Liver (tissue), 8 donors: ENCODE measurements at regions not wholly inside any gene's neighbourhood (a gene's known extent, or its start where the extent isn't known, plus 50 kb on each side); places are given as distances from the start of the nearest gene placed in this dataset.

Source experiments
- DNase-seq: peaks from one replicate; pipeline ENCODE4 v3.0.0-alpha.2; 2017; ENCODE audit warnings: low spot score
- H3K27ac ChIP-seq, 2 donors: one replicate each; pipeline ENCODE4 v1.7.0; 2013; ENCODE audit warnings: inconsistent platforms in 2 of 2, low read length in 2 of 2, control low read depth in 1 of 2, low read depth in 1 of 2, mild to moderate bottlenecking in 1 of 2
- H3K27me3 ChIP-seq, 4 donors: one replicate each; pipeline versions ENCODE4 v1.6.1 to v1.7.0; 2013; ENCODE audit warnings: low read length in 3 of 4, inconsistent platforms in 1 of 4, mild to moderate bottlenecking in 1 of 4, moderate library complexity in 1 of 4; ENCODE audit not compliant: control insufficient read depth in 4 of 4, insufficient read depth in 4 of 4
- H3K36me3 ChIP-seq, 4 donors: one replicate each; pipeline versions ENCODE4 v1.6.1 to v1.7.0; 2013; ENCODE audit warnings: low read length in 3 of 4, mild to moderate bottlenecking in 3 of 4, low read depth in 1 of 4, moderate library complexity in 1 of 4; ENCODE audit not compliant: control insufficient read depth in 4 of 4, insufficient read depth in 3 of 4
- H3K4me1 ChIP-seq, 4 donors: one replicate each; pipeline versions ENCODE4 v1.6.1 to v1.7.0; 2013; ENCODE audit warnings: low read length in 3 of 4, mild to moderate bottlenecking in 3 of 4, moderate library complexity in 1 of 4; ENCODE audit not compliant: control insufficient read depth in 4 of 4, insufficient read depth in 4 of 4
- H3K4me3 ChIP-seq, 3 donors: one replicate each; pipeline versions ENCODE4 v1.6.1 to v1.7.0; 2013; ENCODE audit warnings: low read length in 3 of 3, control low read depth in 1 of 3, low read depth in 1 of 3, mild to moderate bottlenecking in 1 of 3
- H3K9ac ChIP-seq, 2 donors: one replicate each; pipeline ENCODE4 v1.7.0; 2013; ENCODE audit warnings: low read length in 2 of 2, mild to moderate bottlenecking in 2 of 2, moderate library complexity in 2 of 2, control low read depth in 1 of 2, low read depth in 1 of 2
- H3K9me3 ChIP-seq, 4 donors: one replicate each; pipeline versions ENCODE4 v1.6.1 to v1.7.0; 2013; ENCODE audit warnings: low read length in 3 of 4; ENCODE audit not compliant: control insufficient read depth in 4 of 4
- EGR1 ChIP-seq, 2 donors: IDR thresholded peaks; 2 replicates each; pipeline ENCODE4 v1.6.1; 2016 to 2018; ENCODE audit warnings: antibody characterized with exemption in 2 of 2, low read depth in 2 of 2
- FOXA1 ChIP-seq: IDR thresholded peaks from 2 replicates; pipeline ENCODE4 v1.6.1; 2016; ENCODE audit warnings: antibody characterized with exemption
- FOXA2 ChIP-seq: IDR thresholded peaks from 2 replicates; pipeline ENCODE4 v1.6.1; 2016; ENCODE audit warnings: antibody characterized with exemption
- GABPA ChIP-seq, 2 donors: IDR thresholded peaks in 1 of 2; conservative IDR thresholded peaks in 1 of 2; 2 replicates each; pipeline ENCODE4 v1.6.1; 2016; ENCODE audit warnings: antibody characterized with exemption in 2 of 2, mild to moderate bottlenecking in 1 of 2, moderate library complexity in 1 of 2
- HNF4A ChIP-seq, 2 donors: conservative IDR thresholded peaks; 2 replicates each; pipeline ENCODE4 v1.6.1; 2016; ENCODE audit warnings: antibody characterized with exemption in 2 of 2, mild to moderate bottlenecking in 2 of 2
- HNF4G ChIP-seq: IDR thresholded peaks from 2 replicates; pipeline ENCODE4 v1.6.1; 2016; ENCODE audit warnings: antibody characterized with exemption
- JUND ChIP-seq, 2 donors: IDR thresholded peaks; 2 replicates each; pipeline ENCODE4 v1.6.1; 2016; ENCODE audit warnings: antibody characterized with exemption in 2 of 2
- MAX ChIP-seq: IDR thresholded peaks from 2 replicates; pipeline ENCODE4 v1.6.1; 2016; ENCODE audit warnings: antibody characterized with exemption
- NR2F2 ChIP-seq: IDR thresholded peaks from 2 replicates; pipeline ENCODE4 v1.6.1; 2016; ENCODE audit warnings: antibody characterized with exemption
- RAD21 ChIP-seq, 2 donors: IDR thresholded peaks; 2 replicates each; pipeline ENCODE4 v1.6.1; 2016; ENCODE audit warnings: antibody characterized with exemption in 2 of 2, mild to moderate bottlenecking in 2 of 2
- RXRA ChIP-seq, 2 donors: IDR thresholded peaks; 2 replicates each; pipeline ENCODE4 v1.6.1; 2017 to 2018; ENCODE audit warnings: antibody characterized with exemption in 2 of 2, mild to moderate bottlenecking in 1 of 2
- SP1 ChIP-seq: IDR thresholded peaks from 2 replicates; pipeline ENCODE4 v1.6.1; 2018; ENCODE audit warnings: antibody characterized with exemption, mild to moderate bottlenecking
- WGBS: extraction: QIAGEN DNeasy Blood & Tissue Kit; methylation state at CpG from one replicate; pipeline ENCODE4 v1.1.7; 2013; 5-methylcytosine and 5-hydroxymethylcytosine counted together
- TF ChIP-seq, protein P1 (sequence below): fragments of 150-350 bp; IDR thresholded peaks from 2 replicates; pipeline ENCODE4 v1.5.1; 2017; ENCODE audit warnings: improper control_type of control experiment, low read depth, low read length; ENCODE audit not compliant: missing input control
- TF ChIP-seq, protein P2 (sequence below): IDR thresholded peaks from 2 replicates; pipeline ENCODE4 v1.6.1; 2016; ENCODE audit warnings: antibody characterized with exemption, mild to moderate bottlenecking
- TF ChIP-seq, protein P3 (sequence below): IDR thresholded peaks from 2 replicates; pipeline ENCODE4 v1.6.1; 2016; ENCODE audit warnings: antibody characterized with exemption
- donor health status: healthy.
- donor health status: healthy.
- donor health status: healthy.
- donor health status: healthy.
- donor health status: healthy.

DNA sequence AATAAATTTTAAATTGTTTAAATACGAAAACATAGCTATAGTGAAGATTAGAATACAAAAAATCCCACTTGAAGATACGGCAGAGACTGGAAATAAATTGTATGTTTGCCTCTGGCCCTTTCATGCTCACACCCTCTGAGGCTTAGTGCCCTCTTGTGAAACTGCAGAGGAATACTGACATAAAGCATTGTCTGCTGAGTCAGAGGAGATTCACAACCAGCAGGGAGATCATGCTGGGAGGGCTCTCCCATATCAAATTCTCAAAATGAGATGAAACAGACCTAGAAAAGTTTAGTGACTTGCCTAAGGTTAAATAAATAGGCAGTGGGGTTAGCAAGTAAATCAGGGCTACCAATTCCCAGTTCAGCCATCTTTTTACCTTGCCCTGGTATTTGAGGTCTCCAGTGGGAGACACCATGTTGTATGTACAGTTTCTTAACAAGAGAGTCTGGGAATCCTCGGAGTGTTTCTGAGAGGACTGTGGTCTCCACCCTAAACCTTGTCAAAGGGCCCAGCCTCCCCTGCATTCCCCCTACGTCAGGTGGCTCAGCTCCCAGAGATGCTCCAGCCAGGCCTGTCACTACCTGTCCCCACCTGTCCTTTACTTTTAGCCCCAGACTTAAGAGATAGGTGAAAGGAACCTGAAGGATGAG, 581.4 kb upstream of the DIPK2B start (continued):
- no peak for TF ChIP-seq SP1

DNA sequence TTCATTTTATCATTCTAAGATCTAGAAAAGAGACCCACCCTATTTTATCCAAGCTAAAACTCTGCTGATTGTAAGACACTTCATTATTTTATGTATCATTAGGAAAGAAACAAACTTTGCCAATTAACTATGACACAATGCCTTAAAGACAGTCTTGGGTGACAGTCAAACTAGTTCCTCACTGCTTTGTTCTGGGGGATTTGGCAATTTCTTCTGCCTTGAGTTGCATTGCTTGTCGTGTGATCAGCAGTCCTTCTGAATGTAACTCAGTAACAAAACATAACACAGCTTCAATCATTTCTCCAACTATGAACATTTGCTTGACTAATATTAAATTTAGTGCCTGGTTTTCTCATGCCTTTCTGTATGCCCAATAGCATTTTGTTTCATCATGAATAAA, 577.9 kb upstream of the DIPK2B start:
- Histone ChIP-seq H3K9ac (no peak overlapping the region), H3K4me3 (no peak overlapping the region), H3K36me3 (no peaks in the 10 kb centered on the region), H3K27me3 (peaks cover 0 to 4% (median 0%) of the 10 kb centered on the region in 4 donors), H3K9me3 (no peaks in the 10 kb centered on the region), H3K27ac (no peak overlapping the region), H3K4me1 (no peaks in the 10 kb centered on the region)
- 94% methylated on average over 1 of the region's 1 CpG for WGBS
- DNase-seq = no peak
- TF ChIP-seq RAD21 (IDR thresholded peaks at IDR 0.05) = no peak
- TF ChIP-seq, protein P1, sequence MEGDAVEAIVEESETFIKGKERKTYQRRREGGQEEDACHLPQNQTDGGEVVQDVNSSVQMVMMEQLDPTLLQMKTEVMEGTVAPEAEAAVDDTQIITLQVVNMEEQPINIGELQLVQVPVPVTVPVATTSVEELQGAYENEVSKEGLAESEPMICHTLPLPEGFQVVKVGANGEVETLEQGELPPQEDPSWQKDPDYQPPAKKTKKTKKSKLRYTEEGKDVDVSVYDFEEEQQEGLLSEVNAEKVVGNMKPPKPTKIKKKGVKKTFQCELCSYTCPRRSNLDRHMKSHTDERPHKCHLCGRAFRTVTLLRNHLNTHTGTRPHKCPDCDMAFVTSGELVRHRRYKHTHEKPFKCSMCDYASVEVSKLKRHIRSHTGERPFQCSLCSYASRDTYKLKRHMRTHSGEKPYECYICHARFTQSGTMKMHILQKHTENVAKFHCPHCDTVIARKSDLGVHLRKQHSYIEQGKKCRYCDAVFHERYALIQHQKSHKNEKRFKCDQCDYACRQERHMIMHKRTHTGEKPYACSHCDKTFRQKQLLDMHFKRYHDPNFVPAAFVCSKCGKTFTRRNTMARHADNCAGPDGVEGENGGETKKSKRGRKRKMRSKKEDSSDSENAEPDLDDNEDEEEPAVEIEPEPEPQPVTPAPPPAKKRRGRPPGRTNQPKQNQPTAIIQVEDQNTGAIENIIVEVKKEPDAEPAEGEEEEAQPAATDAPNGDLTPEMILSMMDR = no peak
- TF ChIP-seq, protein P2, sequence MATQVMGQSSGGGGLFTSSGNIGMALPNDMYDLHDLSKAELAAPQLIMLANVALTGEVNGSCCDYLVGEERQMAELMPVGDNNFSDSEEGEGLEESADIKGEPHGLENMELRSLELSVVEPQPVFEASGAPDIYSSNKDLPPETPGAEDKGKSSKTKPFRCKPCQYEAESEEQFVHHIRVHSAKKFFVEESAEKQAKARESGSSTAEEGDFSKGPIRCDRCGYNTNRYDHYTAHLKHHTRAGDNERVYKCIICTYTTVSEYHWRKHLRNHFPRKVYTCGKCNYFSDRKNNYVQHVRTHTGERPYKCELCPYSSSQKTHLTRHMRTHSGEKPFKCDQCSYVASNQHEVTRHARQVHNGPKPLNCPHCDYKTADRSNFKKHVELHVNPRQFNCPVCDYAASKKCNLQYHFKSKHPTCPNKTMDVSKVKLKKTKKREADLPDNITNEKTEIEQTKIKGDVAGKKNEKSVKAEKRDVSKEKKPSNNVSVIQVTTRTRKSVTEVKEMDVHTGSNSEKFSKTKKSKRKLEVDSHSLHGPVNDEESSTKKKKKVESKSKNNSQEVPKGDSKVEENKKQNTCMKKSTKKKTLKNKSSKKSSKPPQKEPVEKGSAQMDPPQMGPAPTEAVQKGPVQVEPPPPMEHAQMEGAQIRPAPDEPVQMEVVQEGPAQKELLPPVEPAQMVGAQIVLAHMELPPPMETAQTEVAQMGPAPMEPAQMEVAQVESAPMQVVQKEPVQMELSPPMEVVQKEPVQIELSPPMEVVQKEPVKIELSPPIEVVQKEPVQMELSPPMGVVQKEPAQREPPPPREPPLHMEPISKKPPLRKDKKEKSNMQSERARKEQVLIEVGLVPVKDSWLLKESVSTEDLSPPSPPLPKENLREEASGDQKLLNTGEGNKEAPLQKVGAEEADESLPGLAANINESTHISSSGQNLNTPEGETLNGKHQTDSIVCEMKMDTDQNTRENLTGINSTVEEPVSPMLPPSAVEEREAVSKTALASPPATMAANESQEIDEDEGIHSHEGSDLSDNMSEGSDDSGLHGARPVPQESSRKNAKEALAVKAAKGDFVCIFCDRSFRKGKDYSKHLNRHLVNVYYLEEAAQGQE = no peak
- TF ChIP-seq GABPA (IDR thresholded peaks at IDR 0.05 in 1 of 2, conservative IDR thresholded peaks at IDR 0.05 in 1 of 2) = no peak
- no peak for TF ChIP-seq HNF4G
- no peak for TF ChIP-seq MAX
- TF ChIP-seq JUND (IDR thresholded peaks at IDR 0.05) = no peak

GRCh38 chrX:45777366-45777765, 576.7 kb upstream of the DIPK2B start:
- Histone ChIP-seq H3K4me3 (no peak overlapping the region), H3K36me3 (no peaks in the 10 kb centered on the region), H3K27ac (no peak overlapping the region), H3K9ac (no peak overlapping the region), H3K27me3 (peaks cover 0 to 2% (median 0%) of the 10 kb centered on the region in 4 donors), H3K9me3 (no peaks in the 10 kb centered on the region), H3K4me1 (no peaks in the 10 kb centered on the region)
- TF ChIP-seq FOXA2 (no peak), NR2F2 (no peak)
- WGBS = 79% methylated on average over 3 of the region's 3 CpGs
- no peak for DNase-seq

DNA sequence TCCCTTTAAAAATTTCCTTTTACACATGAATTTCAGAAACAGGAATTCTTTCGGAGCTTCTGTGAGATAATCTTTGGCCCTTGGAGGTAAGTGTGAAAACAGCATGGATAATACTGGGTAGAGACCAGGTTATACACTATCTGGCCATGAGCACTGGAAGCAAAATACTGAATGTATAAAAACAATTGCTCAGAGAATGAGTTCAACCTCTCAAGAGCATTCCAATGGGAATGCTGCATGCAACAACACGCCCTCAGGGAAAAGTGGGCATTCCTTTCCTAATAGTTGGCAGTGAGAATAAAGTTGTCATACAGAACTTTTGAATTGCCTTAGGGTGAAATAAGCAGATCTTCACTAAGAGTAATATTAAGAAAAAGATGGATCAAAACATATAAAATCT, 574.8 kb upstream of the DIPK2B start:
- Histone ChIP-seq H3K4me3 (no peak overlapping the region), H3K9ac (no peak overlapping the region), H3K27ac (no peak overlapping the region), H3K36me3 (no peaks in the 10 kb centered on the region), H3K4me1 (peaks cover 0 to 1% (median 0%) of the 10 kb centered on the region in 4 donors), H3K9me3 (no peaks in the 10 kb centered on the region), H3K27me3 (peaks cover 0 to 2% (median 0%) of the 10 kb centered on the region in 4 donors)
- no peak for DNase-seq
- 77% methylated on average over 2 of the region's 2 CpGs for WGBS
- TF ChIP-seq, protein P3, sequence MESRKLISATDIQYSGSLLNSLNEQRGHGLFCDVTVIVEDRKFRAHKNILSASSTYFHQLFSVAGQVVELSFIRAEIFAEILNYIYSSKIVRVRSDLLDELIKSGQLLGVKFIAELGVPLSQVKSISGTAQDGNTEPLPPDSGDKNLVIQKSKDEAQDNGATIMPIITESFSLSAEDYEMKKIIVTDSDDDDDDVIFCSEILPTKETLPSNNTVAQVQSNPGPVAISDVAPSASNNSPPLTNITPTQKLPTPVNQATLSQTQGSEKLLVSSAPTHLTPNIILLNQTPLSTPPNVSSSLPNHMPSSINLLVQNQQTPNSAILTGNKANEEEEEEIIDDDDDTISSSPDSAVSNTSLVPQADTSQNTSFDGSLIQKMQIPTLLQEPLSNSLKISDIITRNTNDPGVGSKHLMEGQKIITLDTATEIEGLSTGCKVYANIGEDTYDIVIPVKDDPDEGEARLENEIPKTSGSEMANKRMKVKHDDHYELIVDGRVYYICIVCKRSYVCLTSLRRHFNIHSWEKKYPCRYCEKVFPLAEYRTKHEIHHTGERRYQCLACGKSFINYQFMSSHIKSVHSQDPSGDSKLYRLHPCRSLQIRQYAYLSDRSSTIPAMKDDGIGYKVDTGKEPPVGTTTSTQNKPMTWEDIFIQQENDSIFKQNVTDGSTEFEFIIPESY = no peak
- TF ChIP-seq RXRA (IDR thresholded peaks at IDR 0.05) (no peak), SP1 (no peak), HNF4A (conservative IDR thresholded peaks at IDR 0.05) (no peak), NR2F2 (no peak), FOXA1 (no peak), GABPA (IDR thresholded peaks at IDR 0.05 in 1 of 2, conservative IDR thresholded peaks at IDR 0.05 in 1 of 2) (no peak), HNF4G (no peak), EGR1 (IDR thresholded peaks at IDR 0.05; ENCODE audit: low read depth in 2 of 2) (no peak)
- TF ChIP-seq, protein P2 = no peak
